ENCODE measurements at regions not wholly inside any gene's neighbourhood (a gene's known extent, or its start where the extent isn't known, plus 50 kb on each side); places are given as distances from the start of the nearest gene placed in this dataset.
"Not testable (repeated sequence)": the region's sequence is repeated elsewhere in the genome, so short reads cannot be mapped to it uniquely, and the experiment has no call there.

- CTCF ChIA-PET, result interaction anchor here (0.7 to 2.6 kb wide), 6 partner anchors 8 to 38 kb away, joined by 3 to 15 read pairs (median 3); no protein-coding TSS in a partner anchor
- no peak overlapping the region for H3K4me3 ChIP-seq
- ATAC-seq (peak; percentile 89 to 92), FAIRE-seq (peak; percentile 51), DNase-seq (ENCODE audit: low read depth in 1 of 2, low spot score in 1 of 2) (peak; percentile 24 to 28)
- TF ChIP-seq HES2 (IDR thresholded peaks at IDR 0.05) (no peak), RAD21 (conservative IDR thresholded peaks at IDR 0.05 in 1 of 2, IDR thresholded peaks at IDR 0.05 in 1 of 2) (peak; percentile 49 to 56; a peak in 4 of 5 replicates), SMC3 (IDR thresholded peaks at IDR 0.05) (peak; percentile 57), NR3C1 (IDR thresholded peaks at IDR 0.05) (no peak), CTCF (IDR thresholded peaks at IDR 0.05) (peak; percentile 53), ZNF302 (CRISPR knock-in tag; IDR thresholded peaks at IDR 0.05) (no peak), MAFK (IDR thresholded peaks at IDR 0.05; ENCODE audit: partially characterized antibody) (peak; percentile 32)
- no peaks in the 10 kb centered on the region for H3K4me1 ChIP-seq
- H3K4me2 ChIP-seq, result no peak overlapping the region
- no peaks in the 10 kb centered on the region for H3K9me3 ChIP-seq
- 91% methylated on average over 1 of the region's 1 CpG for WGBS (ENCODE audit: missing lambda C conversion rate)
- no peak overlapping the region for H3K27ac ChIP-seq
- POLR2A ChIA-PET, result no interaction called here
These were observed 422.2 kb downstream of the GBE1 start for GRCh38 chr3:81339040-81339845.

GRCh38 chr3:81336470-81336869 is 425.0 kb downstream of the GBE1 start:
- Histone ChIP-seq H3K9me3 (no peaks in the 10 kb centered on the region), H3K4me1 (no peaks in the 10 kb centered on the region), H3K27ac (no peak overlapping the region), H3K4me2 (no peak overlapping the region), H3K4me3 (no peak overlapping the region)
- WGBS (ENCODE audit: missing lambda C conversion rate), result 29% methylated on average over 4 of the region's 4 CpGs
- DNase-seq (ENCODE audit: low read depth in 1 of 2, low spot score in 1 of 2) (no peak), ATAC-seq (no peak), FAIRE-seq (no peak)
- ChIA-PET CTCF (no interaction called here), POLR2A (no interaction called here)
- TF ChIP-seq E2F6 (IDR thresholded peaks at IDR 0.05; ENCODE audit: borderline replicate concordance, low read depth) (no peak), GATA3 (IDR thresholded peaks at IDR 0.05; ENCODE audit: borderline replicate concordance) (no peak), KDM5A (IDR thresholded peaks at IDR 0.05) (no peak), ZSCAN20 (CRISPR knock-in tag; IDR thresholded peaks at IDR 0.05) (no peak), MAX (IDR thresholded peaks at IDR 0.05) (no peak), BCL3 (IDR thresholded peaks at IDR 0.05) (no peak), FOXS1 (CRISPR knock-in tag; IDR thresholded peaks at IDR 0.05) (no peak), CBX8 (IDR thresholded peaks at IDR 0.05) (no peak), HOXB5 (CRISPR knock-in tag; IDR thresholded peaks at IDR 0.05) (no peak), HEYL (CRISPR knock-in tag; IDR thresholded peaks at IDR 0.05) (no peak), USF2 (IDR thresholded peaks at IDR 0.05) (no peak), KDM1A (IDR thresholded peaks at IDR 0.05; ENCODE audit: low read depth) (no peak), ELK1 (IDR thresholded peaks at IDR 0.05; ENCODE audit: low read depth, low read length) (no peak)

- 54% methylated on average over 7 of the region's 7 CpGs for WGBS (ENCODE audit: missing lambda C conversion rate)
- ATAC-seq; H3K27ac ChIP-seq; H3K9me3 ChIP-seq; DNase-seq (ENCODE audit: low read depth in 1 of 2, low spot score in 1 of 2); H3K4me1 ChIP-seq; POLR2A ChIA-PET; CTCF ChIA-PET; H3K4me2 ChIP-seq; H3K4me3 ChIP-seq; FAIRE-seq: not testable (repeated sequence)
These were observed 431.6 kb downstream of the GBE1 start for GRCh38 chr3:81329835-81330234.

All from A549 (cell line).